DOHH2 (cell line): ENCODE measurements at regions not wholly inside any gene's neighbourhood (a gene's known extent, or its start where the extent isn't known, plus 50 kb on each side); places are given as distances from the start of the nearest gene placed in this dataset.

ENCODE experiments used
- EZH2phosphoT487 ChIP-seq: fragments of 200-600 bp; sonication (generic); IDR thresholded peaks from 2 replicates; pipeline ENCODE4 v1.6.1; 2017; ENCODE audit warnings: borderline replicate concordance, mild to moderate bottlenecking, antibody characterized with exemption, low read length, moderate library complexity, mixed read lengths
- TF ChIP-seq, protein P1 (sequence below): fragments of 200-600 bp; sonication (generic); IDR thresholded peaks from one replicate; pipeline ENCODE4 v1.5.1; 2014; ENCODE audit warnings: antibody characterized with exemption, mild to moderate bottlenecking, low read depth, low read length; ENCODE audit not compliant: poor library complexity, severe bottlenecking

GRCh38 chr1:224497714-224498573, 63.3 kb upstream of the WDR26 start:
- TF ChIP-seq, protein P1, sequence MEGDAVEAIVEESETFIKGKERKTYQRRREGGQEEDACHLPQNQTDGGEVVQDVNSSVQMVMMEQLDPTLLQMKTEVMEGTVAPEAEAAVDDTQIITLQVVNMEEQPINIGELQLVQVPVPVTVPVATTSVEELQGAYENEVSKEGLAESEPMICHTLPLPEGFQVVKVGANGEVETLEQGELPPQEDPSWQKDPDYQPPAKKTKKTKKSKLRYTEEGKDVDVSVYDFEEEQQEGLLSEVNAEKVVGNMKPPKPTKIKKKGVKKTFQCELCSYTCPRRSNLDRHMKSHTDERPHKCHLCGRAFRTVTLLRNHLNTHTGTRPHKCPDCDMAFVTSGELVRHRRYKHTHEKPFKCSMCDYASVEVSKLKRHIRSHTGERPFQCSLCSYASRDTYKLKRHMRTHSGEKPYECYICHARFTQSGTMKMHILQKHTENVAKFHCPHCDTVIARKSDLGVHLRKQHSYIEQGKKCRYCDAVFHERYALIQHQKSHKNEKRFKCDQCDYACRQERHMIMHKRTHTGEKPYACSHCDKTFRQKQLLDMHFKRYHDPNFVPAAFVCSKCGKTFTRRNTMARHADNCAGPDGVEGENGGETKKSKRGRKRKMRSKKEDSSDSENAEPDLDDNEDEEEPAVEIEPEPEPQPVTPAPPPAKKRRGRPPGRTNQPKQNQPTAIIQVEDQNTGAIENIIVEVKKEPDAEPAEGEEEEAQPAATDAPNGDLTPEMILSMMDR = no peak
- no peak for TF ChIP-seq EZH2phosphoT487
